H1 (cell line): ENCODE measurements at regions not wholly inside any gene's neighbourhood (a gene's known extent, or its start where the extent isn't known, plus 50 kb on each side); places are given as distances from the start of the nearest gene placed in this dataset.

Experiments used
- CTCF ChIA-PET: fragments of 300-600 bp; sonication (Branson Sonifier 250); formaldehyde crosslinking; loops from one replicate; lab custom pipeline; 2021; ENCODE audit not compliant: partially characterized antibody; lab: Charles Lee
- POLR2A ChIA-PET: fragments of 300-600 bp; sonication (Branson Sonifier 250); formaldehyde crosslinking; loops from one replicate; lab custom pipeline; 2021; ENCODE audit warnings: inconsistent platforms; ENCODE audit not compliant: partially characterized antibody; lab: Charles Lee
- DNase-seq, 2 experiments: peaks; one replicate each; pipeline versions ENCODE4 v3.0.0 to v3.0.0-alpha.2; 2010 to 2022; ENCODE audit warnings: low spot score in 2 of 2, low read depth in 1 of 2, mixed read lengths in 1 of 2
- FAIRE-seq: peaks from 2 replicates; lab custom pipeline; 2011; peaks lifted over from hg19 to GRCh38; lab: Jason Lieb, UNC
- H2AFZ ChIP-seq: 2 replicates; pipeline ENCODE4 v1.8.1; 2012; ENCODE audit warnings: low read length, inconsistent platforms
- H2AK5ac ChIP-seq: 2 replicates; pipeline ENCODE4 v1.6.1; 2013; ENCODE audit warnings: low read depth, low read length
- H2BK120ac ChIP-seq: replicated peaks from 2 replicates; pipeline ENCODE3; 2013; ENCODE audit warnings: low read depth, low read length, inconsistent platforms
- H2BK12ac ChIP-seq: 2 replicates; pipeline ENCODE4 v1.6.1; 2013; ENCODE audit warnings: low read depth, low read length
- H2BK15ac ChIP-seq: 2 replicates; pipeline ENCODE4 v1.6.1; 2013; ENCODE audit warnings: low read length
- H2BK20ac ChIP-seq: 2 replicates; pipeline ENCODE4 v1.6.1; 2013; ENCODE audit warnings: low read length
- H2BK5ac ChIP-seq: 2 replicates; pipeline ENCODE4 v1.6.1; 2013; ENCODE audit warnings: low read depth, low read length
- H3K14ac ChIP-seq: 2 replicates; pipeline ENCODE4 v1.6.1; 2013; ENCODE audit warnings: inconsistent platforms; ENCODE audit not compliant: insufficient read length
- H3K18ac ChIP-seq: 2 replicates; pipeline ENCODE4 v1.6.1; 2013; ENCODE audit warnings: low read length; ENCODE audit errors: extremely low read depth
- H3K23ac ChIP-seq: 2 replicates; pipeline ENCODE4 v1.6.1; 2013; ENCODE audit warnings: inconsistent platforms; ENCODE audit not compliant: insufficient read length
- H3K23me2 ChIP-seq: 2 replicates; pipeline ENCODE4 v1.6.1; 2013; ENCODE audit warnings: low read depth, low read length
- H3K27ac ChIP-seq: 2 replicates; pipeline ENCODE4 v1.6.1; 2011; ENCODE audit warnings: low read depth, low read length, inconsistent platforms
- H3K27me3 ChIP-seq, 4 experiments: replicated peaks in 1 of 4; 1 replicate in 1 of 4; 2 replicates in 3 of 4; pipeline versions ENCODE4 v1.6.1 to v1.8.1; 2011 to 2013; ENCODE audit warnings: low read length in 3 of 4, mild to moderate bottlenecking in 3 of 4, inconsistent platforms in 2 of 4, mixed read lengths in 2 of 4, moderate library complexity in 1 of 4; ENCODE audit not compliant: control insufficient read depth in 3 of 4, insufficient read depth in 3 of 4; ENCODE audit errors: extremely low read depth in 1 of 4
- H3K36me3 ChIP-seq, 4 experiments: 2 replicates each; pipeline versions ENCODE4 v1.6.1 to v1.8.1; 2011 to 2013; ENCODE audit warnings: mild to moderate bottlenecking in 4 of 4, low read length in 3 of 4, moderate library complexity in 2 of 4, control low read depth in 1 of 4, inconsistent platforms in 1 of 4; ENCODE audit not compliant: insufficient read depth in 4 of 4, control insufficient read depth in 2 of 4
- H3K4ac ChIP-seq: replicated peaks from 2 replicates; pipeline ENCODE3; 2013; ENCODE audit warnings: low read length, low read depth, mixed read lengths, inconsistent platforms; ENCODE audit not compliant: insufficient read length
- H3K4me1 ChIP-seq, 4 experiments: replicated peaks in 1 of 4; 1 replicate in 1 of 4; 2 replicates in 3 of 4; pipeline versions ENCODE4 v1.6.1 to v1.8.1; 2011 to 2013; ENCODE audit warnings: low read length in 3 of 4, inconsistent platforms in 2 of 4, mixed read lengths in 1 of 4; ENCODE audit not compliant: insufficient read depth in 4 of 4, control insufficient read depth in 3 of 4
- H3K4me2 ChIP-seq, 2 experiments: 2 replicates each; pipeline versions ENCODE4 v1.6.1 to v1.8.1; 2011 to 2013; ENCODE audit warnings: low read depth in 2 of 2, low read length in 2 of 2, control low read depth in 1 of 2, inconsistent platforms in 1 of 2, mild to moderate bottlenecking in 1 of 2; ENCODE audit not compliant: insufficient read depth in 1 of 2
- H3K4me3 ChIP-seq, 4 experiments: fragments of 200-600, 300-600 bp in 1 of 4; sonication (generic), shearing (Covaris generic), sonication (Bioruptor Twin) in 1 of 4; 2 replicates each; pipeline versions ENCODE4 v1.5.1 to v1.8.1; 2011 to 2016; ENCODE audit warnings: low read length in 4 of 4, low read depth in 3 of 4, control low read depth in 2 of 4, inconsistent platforms in 2 of 4, mild to moderate bottlenecking in 2 of 4, mixed read lengths in 1 of 4, moderate library complexity in 1 of 4; ENCODE audit not compliant: insufficient read depth in 2 of 4; ENCODE audit errors: extremely low read depth in 1 of 4
- H3K56ac ChIP-seq: replicated peaks from 2 replicates; pipeline ENCODE3; 2013; ENCODE audit warnings: low read depth, mild to moderate bottlenecking, mixed read lengths, low read length, inconsistent platforms; ENCODE audit not compliant: insufficient read length
- H3K79me1 ChIP-seq: 2 replicates; pipeline ENCODE4 v1.6.1; 2013; ENCODE audit warnings: low read depth, low read length, control low read depth
- H3K79me2 ChIP-seq, 2 experiments: 2 replicates each; pipeline versions ENCODE4 v1.6.1 to v1.8.1; 2012 to 2013; ENCODE audit warnings: low read length in 2 of 2, mild to moderate bottlenecking in 2 of 2, inconsistent platforms in 1 of 2; ENCODE audit not compliant: insufficient read depth in 2 of 2, control insufficient read depth in 1 of 2
- H3K9ac ChIP-seq, 4 experiments: replicated peaks in 1 of 4; 1 replicate in 1 of 4; 2 replicates in 3 of 4; pipeline versions ENCODE4 v1.6.1 to v1.8.1; 2011 to 2013; ENCODE audit warnings: low read depth in 3 of 4, low read length in 3 of 4, control low read depth in 2 of 4, mild to moderate bottlenecking in 2 of 4, moderate library complexity in 2 of 4, inconsistent platforms in 1 of 4; ENCODE audit errors: extremely low read depth in 1 of 4
- H3K9me3 ChIP-seq, 2 experiments: 2 replicates each; pipeline versions ENCODE4 v1.6.1 to v1.8.1; 2012 to 2013; ENCODE audit warnings: mild to moderate bottlenecking in 2 of 2, moderate library complexity in 2 of 2, control low read depth in 1 of 2, inconsistent platforms in 1 of 2, low read depth in 1 of 2, low read length in 1 of 2, mixed read lengths in 1 of 2; ENCODE audit not compliant: insufficient read depth in 2 of 2
- H4K20me1 ChIP-seq, 2 experiments: replicated peaks in 1 of 2; 2 replicates each; pipeline versions ENCODE3 to v1.8.1; 2011 to 2013; ENCODE audit warnings: inconsistent platforms in 2 of 2, low read length in 2 of 2, mild to moderate bottlenecking in 1 of 2; ENCODE audit not compliant: insufficient read depth in 2 of 2, control insufficient read depth in 1 of 2
- H4K5ac ChIP-seq: 2 replicates; pipeline ENCODE4 v1.6.1; 2013; ENCODE audit warnings: low read length, low read depth, mixed read lengths, inconsistent platforms; ENCODE audit not compliant: insufficient read length
- H4K8ac ChIP-seq: 2 replicates; pipeline ENCODE4 v1.8.0; 2013; ENCODE audit warnings: mild to moderate bottlenecking, moderate library complexity, low read length, inconsistent platforms; ENCODE audit not compliant: insufficient read depth; ENCODE audit errors: extremely low read depth
- H4K91ac ChIP-seq: replicated peaks from 2 replicates; pipeline ENCODE3; 2013; ENCODE audit warnings: low read length, mixed read lengths, inconsistent platforms; ENCODE audit not compliant: insufficient read length
- ASH2L ChIP-seq: fragments of 200-600, 300-600 bp; sonication (generic); IDR thresholded peaks from one replicate; pipeline ENCODE4 v1.7.1; 2017; ENCODE audit warnings: low read length
- ATF2 ChIP-seq: IDR thresholded peaks from 2 replicates; pipeline ENCODE4 v1.6.1; 2012; ENCODE audit warnings: low read length, inconsistent platforms
- EZH2 ChIP-seq: fragments of 200-600 bp; sonication (generic); IDR thresholded peaks from 2 replicates; pipeline ENCODE4 v1.7.1; 2012; ENCODE audit warnings: low read depth, mild to moderate bottlenecking, moderate library complexity, low read length, inconsistent platforms; ENCODE audit not compliant: severe bottlenecking
- HDAC2 ChIP-seq, 2 experiments: fragments of 300-600 bp in 1 of 2; sonication (generic) in 1 of 2; IDR thresholded peaks; 2 replicates each; pipeline ENCODE4 v1.6.1; 2011 to 2012; ENCODE audit warnings: low read depth in 2 of 2, low read length in 2 of 2, mild to moderate bottlenecking in 2 of 2, moderate library complexity in 2 of 2, borderline replicate concordance in 1 of 2, inconsistent platforms in 1 of 2
- SIX5 ChIP-seq: IDR thresholded peaks from 2 replicates; pipeline ENCODE4 v1.6.1; 2011; ENCODE audit warnings: mild to moderate bottlenecking, low read depth, low read length
- WGBS, 2 experiments: shearing (Covaris generic) in 1 of 2; methylation state at CpG; one replicate each; pipeline versions ENCODE4 v1.1.6 to v1.1.7; 2013 to 2015; ENCODE audit warnings: low lambda C conversion rate in 2 of 2, mixed read lengths in 2 of 2, inconsistent platforms in 1 of 2, low coverage in 1 of 2, missing lambda C conversion rate in 1 of 2; ENCODE audit not compliant: insufficient replicate concordance in 2 of 2, insufficient coverage in 1 of 2, insufficient read length in 1 of 2; ENCODE audit errors: extremely low coverage in 1 of 2, missing lambda C conversion rate in 1 of 2; 5-methylcytosine and 5-hydroxymethylcytosine counted together

GRCh38 chr7:113216038-113216437 lies 97.7 kb upstream of the SMIM30 start:
- Histone ChIP-seq H3K23ac (no peak overlapping the region), H3K27me3 (no peaks in the 10 kb centered on the region), H3K79me1 (no peaks in the 10 kb centered on the region), H3K4me1 (no peaks in the 10 kb centered on the region), H3K4ac (no peak overlapping the region), H3K23me2 (no peaks in the 10 kb centered on the region), H2BK20ac (no peak overlapping the region), H3K4me2 (no peak overlapping the region), H4K91ac (no peak overlapping the region), H3K4me3 (no peak overlapping the region), H2AK5ac (no peak overlapping the region), H2BK12ac (no peak overlapping the region), H4K8ac (no peak overlapping the region), H2BK15ac (no peak overlapping the region), H4K5ac (no peak overlapping the region), H3K14ac (no peak overlapping the region), H3K27ac (no peak overlapping the region), H3K36me3 (no peaks in the 10 kb centered on the region), H4K20me1 (no peaks in the 10 kb centered on the region), H2AFZ (no peak overlapping the region), H3K56ac (no peak overlapping the region), H2BK120ac (no peak overlapping the region), H3K9ac (no peak overlapping the region), H3K9me3 (no peaks in the 10 kb centered on the region), H3K79me2 (no peaks in the 10 kb centered on the region), H3K18ac (no peak overlapping the region), H2BK5ac (no peak overlapping the region)
- WGBS, 2 experiments, result 88% methylated on average over 1 of the region's 1 CpG; no CpG with 5 or more reads in 1 of the 2 experiments
- FAIRE-seq (no peak), DNase-seq (no peak)
- POLR2A ChIA-PET, result no interaction called here
- CTCF ChIA-PET, result interaction anchor here (1.6 to 3.3 kb wide), 4 partner anchors 8 to 206 kb away, joined by 3 to 9 read pairs (median 5); no protein-coding TSS in a partner anchor
- TF ChIP-seq ATF2 (no peak), EZH2 (no peak), SIX5 (no peak), ASH2L (no peak), HDAC2 (IDR thresholded peaks at IDR 0.05; ENCODE audit: borderline replicate concordance in 1 of 2, low read depth in 2 of 2, low read length in 2 of 2) (no peak)
